Neural cell (in vitro differentiated cells): ENCODE measurements at regions not wholly inside any gene's neighbourhood (a gene's known extent, or its start where the extent isn't known, plus 50 kb on each side); places are given as distances from the start of the nearest gene placed in this dataset.

Source experiments
- H2AFZ ChIP-seq: fragments of 200-600, 300-800 bp; sonication (generic), shearing (Covaris generic); 2 replicates; pipeline ENCODE4 v1.6.0; 2014; ENCODE audit warnings: low read depth, mild to moderate bottlenecking, antibody characterized with exemption, low read length, moderate library complexity
- H3F3A ChIP-seq: fragments of 200-600 bp; shearing (Covaris generic); 2 replicates; pipeline ENCODE4 v1.6.1; 2016; ENCODE audit warnings: mild to moderate bottlenecking, moderate library complexity, mixed read lengths, antibody characterized with exemption, low read length; ENCODE audit not compliant: insufficient read depth, poor library complexity, severe bottlenecking
- H3K27ac ChIP-seq: fragments of 200-600, 300-800 bp; sonication (generic), shearing (Covaris generic); 2 replicates; pipeline ENCODE4 v1.5.1; 2014; ENCODE audit warnings: mild to moderate bottlenecking, low read length, moderate library complexity
- H3K27me3 ChIP-seq: fragments of 300-800, 200-600 bp; sonication (generic), shearing (Covaris generic); 2 replicates; pipeline ENCODE4 v1.6.0; 2014; ENCODE audit warnings: mild to moderate bottlenecking, low read depth, low read length, moderate library complexity; ENCODE audit not compliant: insufficient read depth
- H3K36me3 ChIP-seq: fragments of 300-800, 200-600 bp; sonication (generic), shearing (Covaris generic); 2 replicates; pipeline ENCODE4 v1.5.1; 2014; ENCODE audit warnings: mild to moderate bottlenecking, antibody characterized with exemption, low read length, moderate library complexity; ENCODE audit not compliant: insufficient read depth
- H3K4me2 ChIP-seq: fragments of 300-800, 200-600 bp; sonication (generic), shearing (Covaris generic); 2 replicates; pipeline ENCODE4 v1.6.0; 2014; ENCODE audit warnings: mild to moderate bottlenecking, low read length
- H3K4me3 ChIP-seq: fragments of 300-800, 200-600 bp; sonication (generic), shearing (Covaris generic); 2 replicates; pipeline ENCODE4 v1.5.1; 2014; ENCODE audit warnings: mild to moderate bottlenecking, low read length, moderate library complexity
- H3K79me2 ChIP-seq: fragments of 200-600 bp; shearing (Covaris generic); replicated peaks from 2 replicates; pipeline ENCODE4 v1.6.0; 2014; ENCODE audit warnings: mild to moderate bottlenecking, low read length, moderate library complexity; ENCODE audit not compliant: insufficient read depth
- H3K9ac ChIP-seq: fragments of 300-800, 200-600 bp; sonication (generic), shearing (Covaris generic); 2 replicates; pipeline ENCODE4 v1.6.1; 2016; ENCODE audit warnings: mild to moderate bottlenecking, low read length, mixed read lengths
- H3K9me2 ChIP-seq: fragments of 200-600 bp; shearing (Covaris generic); 2 replicates; pipeline ENCODE4 v1.6.1; 2016; ENCODE audit warnings: mild to moderate bottlenecking, low read length, mixed read lengths; ENCODE audit not compliant: insufficient read depth
- H3K9me3 ChIP-seq: fragments of 200-600, 300-800 bp; sonication (generic), shearing (Covaris generic); 2 replicates; pipeline ENCODE4 v1.6.1; 2016; ENCODE audit warnings: mild to moderate bottlenecking, mixed run types, low read length, moderate library complexity, mixed read lengths
- H4K20me1 ChIP-seq: fragments of 200-600 bp; shearing (Covaris generic); 2 replicates; pipeline ENCODE4 v1.6.1; 2016; ENCODE audit warnings: mild to moderate bottlenecking, mixed run types; ENCODE audit not compliant: insufficient read depth
- CTCF ChIP-seq: fragments of 450-650 bp; IDR thresholded peaks from 2 replicates; pipeline ENCODE4 v1.5.1; 2014; ENCODE audit warnings: antibody characterized with exemption, mild to moderate bottlenecking, moderate library complexity; ENCODE audit not compliant: poor library complexity, severe bottlenecking
- EP300 ChIP-seq: fragments of 450-650 bp; conservative IDR thresholded peaks from 2 replicates; pipeline ENCODE4 v1.6.1; 2014; ENCODE audit warnings: antibody characterized with exemption, mild to moderate bottlenecking, moderate library complexity; ENCODE audit not compliant: poor library complexity, severe bottlenecking
- EZH2 ChIP-seq: fragments of 200-600, 300-800 bp; shearing (Covaris generic), sonication (generic); IDR thresholded peaks from 2 replicates; pipeline ENCODE4 v1.6.1; 2014; ENCODE audit warnings: antibody characterized with exemption, low read length, borderline replicate concordance, mild to moderate bottlenecking; ENCODE audit not compliant: insufficient read depth, poor library complexity, severe bottlenecking
- MXI1 ChIP-seq: fragments of 450-650 bp; conservative IDR thresholded peaks from 2 replicates; pipeline ENCODE4 v1.6.1; 2014; ENCODE audit warnings: antibody characterized with exemption, mild to moderate bottlenecking; ENCODE audit not compliant: poor library complexity, severe bottlenecking
- POLR2AphosphoS5 ChIP-seq: IDR thresholded peaks from 2 replicates; pipeline ENCODE4 v1.6.1; 2012
- RAD21 ChIP-seq: fragments of 450-650 bp; conservative IDR thresholded peaks from 2 replicates; pipeline ENCODE4 v1.6.1; 2014; ENCODE audit warnings: antibody characterized with exemption, mild to moderate bottlenecking, moderate library complexity
- SMC3 ChIP-seq: fragments of 450-650 bp; conservative IDR thresholded peaks from 2 replicates; pipeline ENCODE4 v1.6.1; 2014; ENCODE audit warnings: antibody characterized with exemption, mild to moderate bottlenecking, moderate library complexity; ENCODE audit not compliant: poor library complexity
- TAF1 ChIP-seq: IDR thresholded peaks from 2 replicates; pipeline ENCODE4 v1.6.1; 2012; ENCODE audit warnings: low read depth
- TF ChIP-seq, protein P1 (sequence below): IDR thresholded peaks from 2 replicates; pipeline ENCODE4 v1.6.1; 2012; ENCODE audit warnings: borderline replicate concordance

DNA sequence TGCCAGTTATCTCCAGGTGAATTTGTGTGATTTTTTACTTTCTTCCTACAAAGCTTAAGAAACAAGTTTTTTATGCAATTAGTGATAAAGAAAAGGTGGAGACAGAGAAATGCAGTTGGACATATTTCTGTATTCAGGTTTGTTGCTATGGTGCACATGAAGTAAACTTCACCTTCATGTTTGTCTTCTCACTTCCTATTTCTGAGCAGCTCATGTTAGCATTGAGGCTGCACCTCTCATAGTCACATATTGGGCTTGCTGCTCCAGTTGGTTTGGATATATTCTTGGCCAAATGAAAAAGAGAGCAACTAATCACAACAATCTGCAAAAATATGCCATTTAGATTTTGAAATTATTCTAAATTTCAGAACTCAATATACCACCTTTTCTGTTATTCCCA, 475.6 kb upstream of the ZWINT start:
- Histone ChIP-seq H3K27ac (no peak overlapping the region), H3K4me2 (no peak overlapping the region), H3K4me3 (no peak overlapping the region), H3K9me3 (no peaks in the 10 kb centered on the region), H3K27me3 (no peaks in the 10 kb centered on the region), H4K20me1 (no peaks in the 10 kb centered on the region), H3K36me3 (no peaks in the 10 kb centered on the region), H3K79me2 (no peaks in the 10 kb centered on the region), H3F3A (no peaks in the 10 kb centered on the region), H2AFZ (no peak overlapping the region), H3K9me2 (no peaks in the 10 kb centered on the region), H3K9ac (no peak overlapping the region)
- TF ChIP-seq, protein P1, sequence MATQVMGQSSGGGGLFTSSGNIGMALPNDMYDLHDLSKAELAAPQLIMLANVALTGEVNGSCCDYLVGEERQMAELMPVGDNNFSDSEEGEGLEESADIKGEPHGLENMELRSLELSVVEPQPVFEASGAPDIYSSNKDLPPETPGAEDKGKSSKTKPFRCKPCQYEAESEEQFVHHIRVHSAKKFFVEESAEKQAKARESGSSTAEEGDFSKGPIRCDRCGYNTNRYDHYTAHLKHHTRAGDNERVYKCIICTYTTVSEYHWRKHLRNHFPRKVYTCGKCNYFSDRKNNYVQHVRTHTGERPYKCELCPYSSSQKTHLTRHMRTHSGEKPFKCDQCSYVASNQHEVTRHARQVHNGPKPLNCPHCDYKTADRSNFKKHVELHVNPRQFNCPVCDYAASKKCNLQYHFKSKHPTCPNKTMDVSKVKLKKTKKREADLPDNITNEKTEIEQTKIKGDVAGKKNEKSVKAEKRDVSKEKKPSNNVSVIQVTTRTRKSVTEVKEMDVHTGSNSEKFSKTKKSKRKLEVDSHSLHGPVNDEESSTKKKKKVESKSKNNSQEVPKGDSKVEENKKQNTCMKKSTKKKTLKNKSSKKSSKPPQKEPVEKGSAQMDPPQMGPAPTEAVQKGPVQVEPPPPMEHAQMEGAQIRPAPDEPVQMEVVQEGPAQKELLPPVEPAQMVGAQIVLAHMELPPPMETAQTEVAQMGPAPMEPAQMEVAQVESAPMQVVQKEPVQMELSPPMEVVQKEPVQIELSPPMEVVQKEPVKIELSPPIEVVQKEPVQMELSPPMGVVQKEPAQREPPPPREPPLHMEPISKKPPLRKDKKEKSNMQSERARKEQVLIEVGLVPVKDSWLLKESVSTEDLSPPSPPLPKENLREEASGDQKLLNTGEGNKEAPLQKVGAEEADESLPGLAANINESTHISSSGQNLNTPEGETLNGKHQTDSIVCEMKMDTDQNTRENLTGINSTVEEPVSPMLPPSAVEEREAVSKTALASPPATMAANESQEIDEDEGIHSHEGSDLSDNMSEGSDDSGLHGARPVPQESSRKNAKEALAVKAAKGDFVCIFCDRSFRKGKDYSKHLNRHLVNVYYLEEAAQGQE, result no peak
- TF ChIP-seq EZH2, result no peak
- no peak for TF ChIP-seq RAD21
- TF ChIP-seq TAF1, result no peak
- no peak for TF ChIP-seq CTCF
- no peak for TF ChIP-seq MXI1
- TF ChIP-seq EP300, result no peak
- TF ChIP-seq SMC3, result no peak
- TF ChIP-seq POLR2AphosphoS5, result no peak

DNA sequence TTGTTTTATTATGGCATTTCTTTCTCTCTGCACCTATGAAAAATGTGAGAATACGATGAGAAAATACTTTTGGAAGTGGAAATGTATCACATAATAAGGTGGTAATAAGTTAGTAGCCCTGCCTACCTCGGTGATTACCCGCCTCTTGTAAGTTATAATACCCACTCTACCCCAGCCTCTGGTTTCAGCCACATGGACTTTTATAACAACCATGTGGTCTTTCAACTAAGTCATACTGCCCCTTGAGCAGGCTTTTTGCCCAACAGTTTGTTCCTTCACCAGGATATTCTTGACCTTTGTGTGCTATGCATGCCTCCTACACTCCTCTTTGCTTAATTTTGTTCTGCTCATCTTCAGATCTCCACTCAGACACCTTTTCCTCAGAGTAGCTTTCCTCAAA, 470.6 kb upstream of the ZWINT start:
- Histone ChIP-seq H3K9me3 (no peaks in the 10 kb centered on the region), H3K4me2 (no peak overlapping the region), H3F3A (no peaks in the 10 kb centered on the region), H3K36me3 (no peaks in the 10 kb centered on the region), H4K20me1 (no peaks in the 10 kb centered on the region), H2AFZ (no peak overlapping the region), H3K9ac (no peak overlapping the region), H3K9me2 (no peaks in the 10 kb centered on the region), H3K4me3 (no peak overlapping the region), H3K27me3 (no peaks in the 10 kb centered on the region), H3K79me2 (no peaks in the 10 kb centered on the region), H3K27ac (no peak overlapping the region)
- TF ChIP-seq POLR2AphosphoS5, result no peak
- TF ChIP-seq EZH2, result no peak
- TF ChIP-seq CTCF, result no peak
- no peak for TF ChIP-seq TAF1
- TF ChIP-seq, protein P1, result no peak
- TF ChIP-seq EP300, result no peak
- TF ChIP-seq MXI1, result no peak
- no peak for TF ChIP-seq SMC3
- TF ChIP-seq RAD21, result no peak
